SK-N-SH (cell line): ENCODE measurements at regions not wholly inside any gene's neighbourhood (a gene's known extent, or its start where the extent isn't known, plus 50 kb on each side); places are given as distances from the start of the nearest gene placed in this dataset.

Source experiments
- CTCF ChIP-seq: fragments of 200-600 bp; sonication (generic); IDR thresholded peaks from 2 replicates; pipeline ENCODE4 v1.6.1; 2017; ENCODE audit warnings: antibody characterized with exemption, mild to moderate bottlenecking, moderate library complexity
- POLR2AphosphoS5 ChIP-seq: IDR thresholded peaks from 2 replicates; pipeline ENCODE4 v1.6.1; 2012; ENCODE audit warnings: low read depth, low read length
- RCOR1 ChIP-seq: fragments of 150-350 bp; IDR thresholded peaks from 2 replicates; pipeline ENCODE4 v1.6.1; 2017; ENCODE audit warnings: antibody characterized with exemption, low read length
- SIN3A ChIP-seq: IDR thresholded peaks from 2 replicates; pipeline ENCODE4 v1.6.1; 2012; ENCODE audit warnings: low read depth, mild to moderate bottlenecking, low read length, moderate library complexity, borderline replicate concordance

- TF ChIP-seq SIN3A = no peak
- TF ChIP-seq RCOR1 = no peak
- no peak for TF ChIP-seq POLR2AphosphoS5
- no peak for TF ChIP-seq CTCF
Measured at GRCh38 chr18:40984856-40985255, 970.2 kb upstream of the PIK3C3 start.
